ENCODE measurements at regions not wholly inside any gene's neighbourhood (a gene's known extent, or its start where the extent isn't known, plus 50 kb on each side); places are given as distances from the start of the nearest gene placed in this dataset.

GRCh38 chr4:135277980-135278315 is 1076.4 kb upstream of the PABPC4L start:
- TF ChIP-seq CTCF (IDR thresholded peaks at IDR 0.05 in 8 of 11, conservative IDR thresholded peaks at IDR 0.05 in 3 of 11) (no peak), POLR2A (IDR thresholded peaks at IDR 0.05) (no peak)
